Gastrocnemius medialis (tissue), 4 donors: ENCODE measurements at regions not wholly inside any gene's neighbourhood (a gene's known extent, or its start where the extent isn't known, plus 50 kb on each side); places are given as distances from the start of the nearest gene placed in this dataset.

ENCODE experiments used
- ATAC-seq, 2 donors: fragments of 150-250 bp; one replicate each; pipeline ENCODE4 v1.9.1; 2016
- DNase-seq, 2 donors: peaks; one replicate each; pipeline ENCODE4 v3.0.0-alpha.2; 2019
- H3K27ac ChIP-seq, 4 donors: fragments of 200-600 bp; sonication (generic); 1 replicate in 1 of 4; 2 replicates in 3 of 4; pipeline ENCODE4 v1.5.1; 2016 to 2018; ENCODE audit warnings: mild to moderate bottlenecking in 2 of 4, moderate library complexity in 1 of 4
- H3K27me3 ChIP-seq, 3 donors: fragments of 200-600 bp; sonication (generic) in 2 of 3; 1 replicate in 1 of 3; 2 replicates in 2 of 3; pipeline versions ENCODE4 v1.5.1 to v1.6.0; 2016 to 2019; ENCODE audit warnings: mild to moderate bottlenecking in 1 of 3, moderate library complexity in 1 of 3
- H3K36me3 ChIP-seq, 2 donors: fragments of 200-600 bp; sonication (generic) in 1 of 2; one replicate each; pipeline ENCODE4 v1.5.1; 2017 to 2018
- H3K4me1 ChIP-seq, 2 donors: fragments of 200-600 bp; sonication (generic) in 1 of 2; one replicate each; pipeline ENCODE4 v1.5.1; 2016 to 2017; ENCODE audit warnings: mild to moderate bottlenecking in 2 of 2
- H3K4me3 ChIP-seq, 4 donors: fragments of 200-600 bp; sonication (generic) in 3 of 4; 1 replicate in 1 of 4; 2 replicates in 3 of 4; pipeline ENCODE4 v1.5.1; 2016 to 2019; ENCODE audit warnings: mild to moderate bottlenecking in 2 of 4
- H3K9me3 ChIP-seq, 3 donors: fragments of 200-600 bp; sonication (generic) in 2 of 3; 1 replicate in 1 of 3; 2 replicates in 2 of 3; pipeline ENCODE4 v1.5.1; 2016 to 2019
- CTCF ChIP-seq, 5 experiments: fragments of 450-650 bp in 3 of 5; fragments of 200-600 bp in 2 of 5; sonication (generic) in 2 of 5; IDR thresholded peaks in 4 of 5; conservative IDR thresholded peaks in 1 of 5; 1 replicate in 4 of 5; 2 replicates in 1 of 5; pipeline ENCODE4 v1.5.1; 2016 to 2019; ENCODE audit warnings: antibody characterized with exemption in 5 of 5, mild to moderate bottlenecking in 3 of 5, moderate library complexity in 3 of 5
- POLR2A ChIP-seq, 2 donors: fragments of 450-650 bp; IDR thresholded peaks; one replicate each; pipeline ENCODE4 v1.6.1; 2017; ENCODE audit warnings: antibody characterized with exemption in 2 of 2, mild to moderate bottlenecking in 2 of 2, moderate library complexity in 2 of 2
- in situ Hi-C, 4 donors: fragments of 200-750 bp; cut with MboI; loops; one replicate each; pipeline versions ENCODE4 v1.15.0 to v1.8.0; 2017; ENCODE audit warnings: low sequenced_read_pairs in 4 of 4
- intact Hi-C: fragments of 100-400 bp; cut with DNase I; formaldehyde crosslinking; loops from one replicate; pipeline ENCODE4 v1.15.1; 2023; ENCODE audit warnings: low total_unique reads

GRCh38 chr15:47866446-47866845, 149.1 kb downstream of the SEMA6D start:
- in situ Hi-C loops = no loop called here
- Histone ChIP-seq H3K4me3 (no peak overlapping the region), H3K27me3 (no peaks in the 10 kb centered on the region), H3K36me3 (no peaks in the 10 kb centered on the region), H3K27ac (no peak overlapping the region), H3K4me1 (no peaks in the 10 kb centered on the region), H3K9me3 (no peaks in the 10 kb centered on the region)
- ATAC-seq = no peak
- TF ChIP-seq POLR2A (IDR thresholded peaks at IDR 0.05) (no peak), CTCF (IDR thresholded peaks at IDR 0.05 in 4 of 5, conservative IDR thresholded peaks at IDR 0.05 in 1 of 5) (no peak)
- no peak for DNase-seq
- intact Hi-C loops = no loop called here

GRCh38 chr15:47870300-47870955, 153.1 kb downstream of the SEMA6D start:
- intact Hi-C loops (no loop called here), in situ Hi-C loops (no loop called here)
- no peaks in the 10 kb centered on the region for H3K9me3 ChIP-seq
- ATAC-seq = no peak
- no peaks in the 10 kb centered on the region for H3K27me3 ChIP-seq
- TF ChIP-seq POLR2A (IDR thresholded peaks at IDR 0.05) (no peak), CTCF (IDR thresholded peaks at IDR 0.05 in 4 of 5, conservative IDR thresholded peaks at IDR 0.05 in 1 of 5) (no peak)
- no peak overlapping the region for H3K27ac ChIP-seq
- H3K4me3 ChIP-seq = no peak overlapping the region
- DNase-seq = no peak
- peaks cover 0 to 6% of the 10 kb centered on the region in 2 donors for H3K4me1 ChIP-seq
- no peaks in the 10 kb centered on the region for H3K36me3 ChIP-seq

- Histone ChIP-seq H3K27ac (no peak overlapping the region), H3K4me1 (peaks cover 0 to 6% of the 10 kb centered on the region in 2 donors), H3K4me3 (no peak overlapping the region), H3K27me3 (no peaks in the 10 kb centered on the region), H3K36me3 (no peaks in the 10 kb centered on the region), H3K9me3 (no peaks in the 10 kb centered on the region)
- no peak for DNase-seq
- intact Hi-C loops (no loop called here), in situ Hi-C loops (no loop called here)
- no peak for ATAC-seq
- TF ChIP-seq POLR2A (IDR thresholded peaks at IDR 0.05) (no peak), CTCF (IDR thresholded peaks at IDR 0.05 in 4 of 5, conservative IDR thresholded peaks at IDR 0.05 in 1 of 5) (no peak)
Observed at GRCh38 chr15:47870956-47871625, 153.8 kb downstream of the SEMA6D start.

GRCh38 chr15:47872208-47872607, 154.9 kb downstream of the SEMA6D start:
- in situ Hi-C loops (no loop called here), intact Hi-C loops (no loop called here)
- Histone ChIP-seq H3K27me3 (no peaks in the 10 kb centered on the region), H3K27ac (no peak overlapping the region), H3K36me3 (no peaks in the 10 kb centered on the region), H3K4me3 (no peak overlapping the region), H3K9me3 (no peaks in the 10 kb centered on the region), H3K4me1 (peaks cover 0 to 6% of the 10 kb centered on the region in 2 donors)
- ATAC-seq = no peak
- DNase-seq = no peak
- TF ChIP-seq CTCF (IDR thresholded peaks at IDR 0.05 in 4 of 5, conservative IDR thresholded peaks at IDR 0.05 in 1 of 5) (no peak), POLR2A (IDR thresholded peaks at IDR 0.05) (no peak)
